Natural killer cell (primary cell): ENCODE measurements at regions not wholly inside any gene's neighbourhood (a gene's known extent, or its start where the extent isn't known, plus 50 kb on each side); places are given as distances from the start of the nearest gene placed in this dataset.

Source experiments
- ATAC-seq, 3 donors: fragments of 150-1000 bp in 2 of 3; fragments of 200-7000 bp in 1 of 3; cut with Tn5 transposase; 1 replicate in 1 of 3; 2 replicates in 2 of 3; pipeline ENCODE4 v1.10.0; 2021; ENCODE audit warnings: mild to moderate bottlenecking in 2 of 3, moderate library complexity in 2 of 3
- DNase-seq, 2 donors: peaks; one replicate each; pipeline versions ENCODE4 v3.0.0 to v3.0.0-alpha.2; 2013 to 2021; ENCODE audit warnings: mixed read lengths in 1 of 2
- H3K27ac ChIP-seq: one replicate; pipeline ENCODE4 v1.5.1; 2013; ENCODE audit warnings: mild to moderate bottlenecking, low read length
- H3K27me3 ChIP-seq: one replicate; pipeline ENCODE4 v1.6.1; 2013; ENCODE audit warnings: low read length; ENCODE audit not compliant: control insufficient read depth, insufficient read depth
- H3K36me3 ChIP-seq: one replicate; pipeline ENCODE4 v1.6.1; 2013; ENCODE audit warnings: low read length; ENCODE audit not compliant: control insufficient read depth, insufficient read depth
- H3K4me1 ChIP-seq: one replicate; pipeline ENCODE4 v1.6.1; 2013; ENCODE audit warnings: low read length; ENCODE audit not compliant: control insufficient read depth, insufficient read depth
- H3K4me3 ChIP-seq: one replicate; pipeline ENCODE4 v1.5.1; 2013; ENCODE audit warnings: low read length
- H3K9me3 ChIP-seq: one replicate; pipeline ENCODE4 v1.6.1; 2013; ENCODE audit warnings: low read length; ENCODE audit not compliant: control insufficient read depth, insufficient read depth
- H3K27ac Mint-ChIP-seq, 2 donors: one replicate each; pipeline ENCODE4 v1.8.0; 2022; ENCODE audit warnings: mild to moderate bottlenecking in 2 of 2, mixed read lengths in 2 of 2, moderate library complexity in 1 of 2
- H3K27me3 Mint-ChIP-seq, 2 donors: one replicate each; pipeline ENCODE4 v1.8.0; 2022; ENCODE audit warnings: low read depth in 2 of 2, mixed read lengths in 2 of 2
- H3K36me3 Mint-ChIP-seq: one replicate; pipeline ENCODE4 v1.8.0; 2022; ENCODE audit warnings: mixed read lengths
- H3K4me1 Mint-ChIP-seq, 2 donors: one replicate each; pipeline ENCODE4 v1.8.0; 2022; ENCODE audit warnings: mixed read lengths in 2 of 2
- H3K4me3 Mint-ChIP-seq: one replicate; pipeline ENCODE4 v1.8.0; 2022; ENCODE audit warnings: mild to moderate bottlenecking, moderate library complexity, mixed read lengths
- H3K9me3 Mint-ChIP-seq, 2 donors: one replicate each; pipeline ENCODE4 v1.8.0; 2022; ENCODE audit warnings: mixed read lengths in 2 of 2
- WGBS: methylation state at CpG from one replicate; pipeline ENCODE4 v1.1.7; 2013; ENCODE audit warnings: missing lambda C conversion rate; ENCODE audit not compliant: insufficient coverage; 5-methylcytosine and 5-hydroxymethylcytosine counted together
- intact Hi-C: fragments of 100-400 bp; cut with micrococcal nuclease; formaldehyde crosslinking; loops from one replicate; pipeline ENCODE4 v1.14.2; 2022
- TF ChIP-seq, protein P1 (sequence below): fragments of 200-600 bp; IDR thresholded peaks from one replicate; pipeline ENCODE4 v1.8.0; 2022; ENCODE audit warnings: antibody characterized with exemption

DNA sequence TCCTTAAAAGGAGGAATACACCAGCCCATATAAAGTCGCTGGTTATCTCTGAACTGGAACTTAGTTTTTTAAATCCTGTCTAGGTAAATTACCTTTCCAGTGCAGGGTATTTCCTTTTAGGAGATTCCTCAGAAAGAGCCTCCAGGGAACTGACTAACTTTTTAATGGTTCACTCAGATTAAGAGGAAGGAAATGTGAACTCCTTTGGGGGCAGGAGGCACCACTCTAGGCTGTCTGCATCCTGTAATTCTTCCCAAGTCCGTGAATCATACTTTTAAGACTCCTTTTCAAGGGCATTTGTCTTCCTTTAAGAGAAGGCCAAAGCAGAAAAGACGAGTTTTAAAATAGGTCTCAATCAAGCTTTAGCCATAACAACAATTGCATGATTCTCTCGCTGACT, 871.2 kb upstream of the NR2F2 start:
- no peak for ATAC-seq
- no peak overlapping the region for H3K27ac ChIP-seq
- WGBS, result 37% methylated on average over 4 of the region's 4 CpGs
- peaks cover 11% of the 10 kb centered on the region for H3K4me1 ChIP-seq
- Mint-ChIP-seq H3K36me3 (no peaks in the 10 kb centered on the region), H3K9me3 (peaks cover 0 to 2% of the 10 kb centered on the region in 2 donors), H3K4me1 (peaks cover 28 to 30% of the 10 kb centered on the region in 2 donors), H3K27ac (no peak overlapping the region), H3K4me3 (no peak overlapping the region), H3K27me3 (peaks cover 12 to 25% of the 10 kb centered on the region in 2 donors)
- intact Hi-C loops, result no loop called here
- H3K36me3 ChIP-seq, result no peaks in the 10 kb centered on the region
- H3K4me3 ChIP-seq, result no peak overlapping the region
- TF ChIP-seq, protein P1, sequence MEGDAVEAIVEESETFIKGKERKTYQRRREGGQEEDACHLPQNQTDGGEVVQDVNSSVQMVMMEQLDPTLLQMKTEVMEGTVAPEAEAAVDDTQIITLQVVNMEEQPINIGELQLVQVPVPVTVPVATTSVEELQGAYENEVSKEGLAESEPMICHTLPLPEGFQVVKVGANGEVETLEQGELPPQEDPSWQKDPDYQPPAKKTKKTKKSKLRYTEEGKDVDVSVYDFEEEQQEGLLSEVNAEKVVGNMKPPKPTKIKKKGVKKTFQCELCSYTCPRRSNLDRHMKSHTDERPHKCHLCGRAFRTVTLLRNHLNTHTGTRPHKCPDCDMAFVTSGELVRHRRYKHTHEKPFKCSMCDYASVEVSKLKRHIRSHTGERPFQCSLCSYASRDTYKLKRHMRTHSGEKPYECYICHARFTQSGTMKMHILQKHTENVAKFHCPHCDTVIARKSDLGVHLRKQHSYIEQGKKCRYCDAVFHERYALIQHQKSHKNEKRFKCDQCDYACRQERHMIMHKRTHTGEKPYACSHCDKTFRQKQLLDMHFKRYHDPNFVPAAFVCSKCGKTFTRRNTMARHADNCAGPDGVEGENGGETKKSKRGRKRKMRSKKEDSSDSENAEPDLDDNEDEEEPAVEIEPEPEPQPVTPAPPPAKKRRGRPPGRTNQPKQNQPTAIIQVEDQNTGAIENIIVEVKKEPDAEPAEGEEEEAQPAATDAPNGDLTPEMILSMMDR, result no peak
- DNase-seq, result no peak
- H3K9me3 ChIP-seq, result no peaks in the 10 kb centered on the region
- peaks cover 3% of the 10 kb centered on the region for H3K27me3 ChIP-seq

DNA sequence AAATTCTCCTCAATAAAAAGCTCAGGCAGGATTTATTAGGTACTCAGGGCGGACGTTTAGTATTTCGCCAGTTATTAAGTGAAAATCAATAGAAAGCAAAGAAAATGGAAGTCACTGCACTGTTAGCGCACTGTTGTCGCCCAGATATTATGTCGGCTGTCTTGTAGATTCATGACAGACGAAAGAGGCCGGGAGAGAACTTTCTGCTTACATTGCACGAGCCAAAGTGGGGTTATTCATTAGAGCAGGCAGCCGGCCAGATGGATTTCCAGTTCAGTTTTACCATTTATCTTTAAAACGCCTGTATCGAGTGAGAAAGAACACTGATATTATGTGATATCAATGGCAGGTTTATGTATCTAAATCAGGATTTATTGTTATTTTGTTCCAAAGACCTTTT, 866.0 kb upstream of the NR2F2 start:
- ATAC-seq (no peak), DNase-seq (no peak)
- no peak overlapping the region for H3K4me3 Mint-ChIP-seq
- no peaks in the 10 kb centered on the region for H3K4me1 ChIP-seq
- intact Hi-C loops, result no loop called here
- TF ChIP-seq, protein P1, result no peak
- H3K27ac Mint-ChIP-seq, result no peak overlapping the region
- WGBS, result 89% methylated on average over 10 of the region's 12 CpGs
- no peaks in the 10 kb centered on the region for H3K9me3 ChIP-seq
- peaks cover 16 to 54% of the 10 kb centered on the region in 2 donors for H3K27me3 Mint-ChIP-seq
- H3K27me3 ChIP-seq, result peaks cover 6% of the 10 kb centered on the region
- H3K27ac ChIP-seq, result no peak overlapping the region
- no peaks in the 10 kb centered on the region for H3K36me3 ChIP-seq
- H3K4me3 ChIP-seq, result no peak overlapping the region
- no peaks in the 10 kb centered on the region for H3K9me3 Mint-ChIP-seq
- no peaks in the 10 kb centered on the region for H3K36me3 Mint-ChIP-seq
- no peaks in the 10 kb centered on the region for H3K4me1 Mint-ChIP-seq

DNA sequence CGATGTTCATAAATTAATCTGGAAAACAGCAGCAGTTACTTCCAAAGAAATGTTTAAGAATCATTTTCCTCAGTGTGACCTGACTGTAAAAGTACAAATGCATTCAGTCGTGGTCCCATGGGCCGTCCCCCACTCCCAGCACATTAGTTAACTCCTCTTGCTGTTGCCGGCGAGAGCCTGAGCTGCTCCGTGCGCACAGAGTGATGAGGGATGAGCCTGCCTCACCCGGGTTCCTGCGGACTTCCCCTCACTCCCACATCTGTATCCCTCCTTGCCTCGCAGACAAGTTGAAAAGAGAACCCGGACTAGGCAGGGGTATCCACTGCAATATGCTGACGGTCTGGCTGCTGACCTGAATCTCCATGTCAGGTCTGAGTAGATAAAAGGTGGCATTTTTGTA, 861.7 kb upstream of the NR2F2 start:
- no peak overlapping the region for H3K27ac ChIP-seq
- Mint-ChIP-seq H3K36me3 (no peaks in the 10 kb centered on the region), H3K27me3 (peaks cover 18 to 58% of the 10 kb centered on the region in 2 donors), H3K27ac (no peak overlapping the region), H3K9me3 (no peaks in the 10 kb centered on the region), H3K4me1 (no peaks in the 10 kb centered on the region), H3K4me3 (no peak overlapping the region)
- 83% methylated on average over 12 of the region's 12 CpGs for WGBS
- intact Hi-C loops, result no loop called here
- DNase-seq (no peak), ATAC-seq (no peak)
- no peaks in the 10 kb centered on the region for H3K36me3 ChIP-seq
- H3K27me3 ChIP-seq, result peaks cover 3% of the 10 kb centered on the region
- H3K4me3 ChIP-seq, result no peak overlapping the region
- no peaks in the 10 kb centered on the region for H3K9me3 ChIP-seq
- TF ChIP-seq, protein P1, result no peak
- no peaks in the 10 kb centered on the region for H3K4me1 ChIP-seq

DNA sequence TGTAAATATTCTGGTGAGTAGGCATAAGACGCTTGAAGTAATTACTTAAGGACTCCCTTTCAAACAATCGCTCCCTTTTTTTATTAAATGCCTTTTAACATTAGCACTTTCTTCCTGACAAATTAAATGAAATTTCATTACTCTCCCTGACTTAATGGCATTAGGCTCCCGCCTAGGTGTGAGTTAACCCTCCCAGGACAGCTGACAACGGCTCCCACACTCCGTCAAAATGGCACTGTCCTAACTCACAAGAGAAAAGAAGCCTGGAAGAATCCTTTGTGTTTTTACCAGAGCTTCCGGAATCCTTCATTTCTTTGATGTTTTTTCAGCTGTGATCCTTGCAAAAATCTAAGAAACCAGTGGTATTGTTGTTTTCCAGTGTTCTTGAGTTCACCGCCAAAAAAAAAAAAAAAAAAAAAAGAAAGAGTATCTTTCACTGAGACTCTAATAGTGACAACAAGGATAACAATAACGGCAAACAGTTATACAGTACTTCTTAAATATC, 861.0 kb upstream of the NR2F2 start:
- no peaks in the 10 kb centered on the region for H3K36me3 ChIP-seq
- H3K4me1 ChIP-seq, result no peaks in the 10 kb centered on the region
- no peak overlapping the region for H3K4me3 Mint-ChIP-seq
- H3K27me3 Mint-ChIP-seq, result peaks cover 23 to 58% of the 10 kb centered on the region in 2 donors
- no peak overlapping the region for H3K27ac ChIP-seq
- intact Hi-C loops, result no loop called here
- H3K9me3 ChIP-seq, result no peaks in the 10 kb centered on the region
- H3K27me3 ChIP-seq, result peaks cover 3% of the 10 kb centered on the region
- H3K4me3 ChIP-seq, result no peak overlapping the region
- TF ChIP-seq, protein P1, result no peak
- no peak for DNase-seq
- no peaks in the 10 kb centered on the region for H3K36me3 Mint-ChIP-seq
- no peak for ATAC-seq
- WGBS, result 56% methylated on average over 5 of the region's 8 CpGs
- no peaks in the 10 kb centered on the region for H3K9me3 Mint-ChIP-seq
- H3K27ac Mint-ChIP-seq, result no peak overlapping the region
- H3K4me1 Mint-ChIP-seq, result no peaks in the 10 kb centered on the region
